NCI-H748 (cell line): ENCODE measurements at regions not wholly inside any gene's neighbourhood (a gene's known extent, or its start where the extent isn't known, plus 50 kb on each side); places are given as distances from the start of the nearest gene placed in this dataset.
A peak's percentile ranks its signal among the peaks of the same experiment; 100 is the strongest.
"Not testable (repeated sequence)": the region's sequence is repeated elsewhere in the genome, so short reads cannot be mapped to it uniquely, and the experiment has no call there.

Experiments
- DNase-seq: peaks from one replicate; lab custom pipeline; 2025; ENCODE audit not compliant: unreplicated experiment; lab: John Stamatoyannopoulos, UW

DNA sequence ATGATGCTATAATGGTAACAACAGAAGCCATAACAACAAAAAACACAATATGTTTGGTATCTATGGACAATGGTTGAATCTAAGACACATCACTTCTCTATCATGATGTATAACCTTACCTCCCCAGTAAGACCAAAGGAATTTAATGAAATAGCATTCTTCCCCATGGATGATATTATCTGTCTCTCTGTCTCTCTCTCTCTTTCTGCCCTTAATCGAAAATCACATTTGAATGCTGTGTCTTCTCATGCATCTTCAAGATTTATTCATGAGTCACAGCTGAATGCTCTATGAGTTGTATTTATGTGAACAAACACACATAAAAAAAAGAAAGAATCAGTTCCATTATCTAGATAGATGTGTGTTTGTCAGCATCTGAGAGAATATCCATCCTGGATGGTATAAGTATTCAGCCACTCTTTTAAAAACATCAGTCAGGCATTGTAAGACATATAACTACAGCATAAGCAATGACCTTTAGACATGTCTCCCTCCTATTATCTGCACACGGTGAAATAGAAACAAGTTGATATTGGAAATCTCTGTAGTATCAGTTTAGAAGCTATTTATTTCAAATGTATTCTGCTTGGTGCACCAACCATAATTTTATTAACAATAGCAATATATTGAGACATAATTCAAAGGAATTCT lies 433.3 kb downstream of the TOX3 start:
- DNase-seq = no peak

GRCh38 chr16:52104993-52105392 lies 441.9 kb downstream of the TOX3 start:
- not testable (repeated sequence) for DNase-seq

DNA sequence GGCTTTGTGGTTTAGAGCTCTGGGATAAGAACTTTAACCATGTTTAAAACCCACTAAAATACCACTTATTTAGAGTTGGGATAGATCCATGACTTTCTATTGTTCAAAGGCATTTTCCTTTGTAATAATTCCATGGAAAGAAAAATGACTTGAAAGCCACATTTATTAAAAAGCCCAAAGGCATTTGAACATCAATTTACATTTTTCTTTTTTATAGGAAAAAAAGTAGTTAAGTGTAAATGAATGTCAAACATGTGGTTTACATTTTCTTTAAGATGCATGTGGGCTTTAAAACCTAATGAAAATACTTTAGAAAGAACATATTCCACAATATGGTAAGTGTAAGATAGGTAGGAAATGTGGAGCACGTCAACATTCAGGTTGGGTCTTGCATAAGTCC lies 443.2 kb downstream of the TOX3 start:
- DNase-seq = no peak

GRCh38 chr16:52101246-52101645 lies 445.7 kb downstream of the TOX3 start:
- DNase-seq = no peak

DNA sequence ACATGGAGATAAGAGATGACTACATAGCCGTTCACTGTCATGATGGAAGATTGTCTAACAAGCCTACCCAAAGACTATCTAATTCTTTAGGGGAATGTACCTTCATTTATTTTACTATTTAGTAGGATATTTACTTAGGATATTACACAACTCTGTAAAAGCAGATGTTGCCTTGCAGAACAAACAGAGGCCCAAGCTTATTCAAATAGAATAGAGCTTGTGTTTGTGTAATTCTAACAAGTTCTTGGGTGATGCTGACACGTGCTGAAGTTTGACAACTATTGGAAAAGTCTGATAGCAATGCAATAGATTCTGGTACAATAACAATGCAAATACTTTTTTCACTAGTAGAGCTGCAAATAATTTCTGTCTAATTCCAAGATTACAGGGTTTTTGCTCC lies 447.6 kb downstream of the TOX3 start:
- DNase-seq = peak; percentile 52

DNA sequence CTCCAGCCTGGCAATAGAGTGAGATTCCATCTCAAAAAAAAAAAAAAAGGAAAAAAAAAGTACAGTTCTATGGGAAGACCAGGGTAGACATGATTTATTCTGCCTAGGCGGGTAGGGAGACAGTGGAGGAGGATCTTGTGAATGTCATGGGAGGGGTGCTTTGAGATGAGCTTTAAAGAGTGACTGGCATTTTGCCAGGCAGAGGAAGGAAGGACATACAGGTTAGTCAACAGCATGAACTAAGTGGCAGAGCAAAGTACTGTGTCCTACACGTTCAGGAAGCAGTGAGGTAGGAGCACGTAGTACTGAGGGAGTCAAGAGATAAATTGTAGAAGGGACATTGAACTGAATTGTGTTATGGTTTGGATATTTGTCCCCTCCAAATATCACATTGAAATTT lies 451.5 kb downstream of the TOX3 start:
- peak; percentile 87 for DNase-seq

GRCh38 chr16:52092126-52092525 lies 454.8 kb downstream of the TOX3 start:
- DNase-seq = no peak

DNA sequence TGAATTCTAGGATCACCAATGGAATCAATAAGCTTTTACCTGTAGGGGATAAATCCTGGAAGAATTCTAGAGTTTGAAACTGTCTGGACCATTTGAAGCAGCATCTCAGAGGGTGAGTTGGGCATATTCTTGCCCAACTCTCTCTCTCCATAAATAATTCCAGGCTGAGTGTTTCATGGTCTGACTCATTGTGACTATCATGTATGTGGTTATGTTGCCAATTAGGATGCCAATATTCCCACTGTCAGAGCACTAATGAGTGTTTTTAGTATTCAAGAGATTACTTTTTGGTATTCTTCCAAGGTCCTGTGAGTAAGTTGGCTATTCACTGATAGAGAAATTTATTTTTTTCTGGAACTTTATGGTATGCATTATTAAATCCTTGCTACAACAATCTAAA lies 456.9 kb downstream of the TOX3 start:
- DNase-seq = no peak

DNA sequence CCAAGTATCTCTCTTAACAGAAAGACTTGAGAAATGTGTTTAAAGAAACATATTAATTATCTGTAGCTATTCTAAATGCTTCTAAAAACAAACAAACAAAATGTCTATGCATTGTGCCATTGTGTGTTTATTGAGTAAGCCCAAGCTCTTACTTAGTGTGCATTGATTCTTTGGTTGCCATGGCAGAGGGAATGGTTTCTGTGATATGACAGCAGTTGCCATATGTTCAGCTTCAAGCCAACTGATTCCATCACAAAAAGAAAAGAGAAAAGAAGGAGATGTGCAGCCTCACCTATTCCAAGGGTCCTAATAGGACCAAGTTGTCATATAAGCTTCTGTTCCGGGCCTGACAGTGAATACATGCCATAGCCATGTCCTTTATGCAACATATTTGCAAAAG lies 457.5 kb downstream of the TOX3 start:
- no peak for DNase-seq

- no peak for DNase-seq
Measured at GRCh38 chr16:52086901-52087300, 460.0 kb downstream of the TOX3 start.

- DNase-seq = no peak
Measured at GRCh38 chr16:52078716-52079655, 468.0 kb downstream of the TOX3 start.

DNA sequence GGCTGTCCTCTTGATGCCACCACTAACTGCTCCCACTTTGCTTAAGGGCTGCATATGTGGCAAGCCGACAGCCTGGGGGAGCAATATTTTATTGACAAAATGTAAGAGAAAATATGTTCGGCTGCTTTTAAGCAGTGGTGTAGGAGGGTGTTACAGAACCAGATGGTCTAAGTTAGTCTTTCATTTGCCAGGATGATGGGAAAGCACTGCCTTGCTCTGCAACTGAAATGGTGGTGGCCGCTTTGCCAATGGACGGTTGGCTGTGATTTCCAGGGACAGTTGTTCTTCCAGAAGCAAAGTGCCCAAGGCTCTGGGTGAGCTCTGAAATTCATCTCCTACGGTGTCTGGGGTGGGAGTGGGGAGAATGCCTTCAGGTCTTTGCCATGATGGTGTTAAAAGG lies 469.3 kb downstream of the TOX3 start:
- no peak for DNase-seq

- no peak for DNase-seq
Measured at GRCh38 chr16:52076801-52077201, 470.1 kb downstream of the TOX3 start.

DNA sequence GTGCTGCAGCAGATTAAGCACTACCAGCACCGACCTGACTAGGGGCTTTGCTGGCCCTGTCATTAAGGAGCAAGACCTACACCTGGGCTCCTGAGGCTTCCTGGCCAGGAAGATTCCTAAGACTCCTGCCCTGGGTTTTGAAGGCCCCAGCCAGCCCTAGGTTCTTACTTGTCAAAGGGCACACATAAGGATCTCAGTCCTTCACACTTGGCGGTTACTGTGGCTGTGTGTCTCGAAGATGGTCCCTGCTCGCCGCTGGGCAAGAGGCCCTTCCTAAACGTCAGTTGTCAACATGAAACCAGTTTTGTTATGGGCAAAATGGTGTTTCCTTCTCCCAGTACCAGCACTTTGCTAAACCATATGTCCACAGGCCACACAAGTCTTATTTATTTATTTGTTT lies 470.6 kb downstream of the TOX3 start:
- DNase-seq = no peak

DNA sequence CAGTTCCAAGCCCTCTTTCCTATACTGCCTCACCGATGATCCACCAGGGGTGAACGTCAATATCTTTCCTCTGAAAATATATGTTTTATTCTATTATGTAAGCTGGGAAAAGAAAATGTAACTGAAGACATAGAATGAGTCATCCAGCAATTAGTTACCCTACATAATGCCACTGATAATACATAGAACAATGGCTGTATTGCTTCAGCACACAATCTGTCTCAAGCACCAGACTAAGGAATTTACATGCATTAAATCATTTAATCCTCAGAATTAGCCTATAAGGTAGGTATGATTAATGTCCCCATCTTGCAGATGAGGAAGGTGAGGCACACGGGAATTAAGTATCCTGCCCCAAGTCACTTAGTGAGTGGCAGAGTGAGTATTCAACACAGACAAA lies 472.8 kb downstream of the TOX3 start:
- no peak for DNase-seq

- DNase-seq = no peak
Measured at GRCh38 chr16:52073024-52073423, 473.9 kb downstream of the TOX3 start.

GRCh38 chr16:52071101-52071500 lies 475.8 kb downstream of the TOX3 start:
- no peak for DNase-seq

GRCh38 chr16:52070341-52071057 lies 476.4 kb downstream of the TOX3 start:
- DNase-seq = peak; percentile 11

- DNase-seq = peak; percentile 80
Measured at GRCh38 chr16:52069866-52070265, 477.1 kb downstream of the TOX3 start.

DNA sequence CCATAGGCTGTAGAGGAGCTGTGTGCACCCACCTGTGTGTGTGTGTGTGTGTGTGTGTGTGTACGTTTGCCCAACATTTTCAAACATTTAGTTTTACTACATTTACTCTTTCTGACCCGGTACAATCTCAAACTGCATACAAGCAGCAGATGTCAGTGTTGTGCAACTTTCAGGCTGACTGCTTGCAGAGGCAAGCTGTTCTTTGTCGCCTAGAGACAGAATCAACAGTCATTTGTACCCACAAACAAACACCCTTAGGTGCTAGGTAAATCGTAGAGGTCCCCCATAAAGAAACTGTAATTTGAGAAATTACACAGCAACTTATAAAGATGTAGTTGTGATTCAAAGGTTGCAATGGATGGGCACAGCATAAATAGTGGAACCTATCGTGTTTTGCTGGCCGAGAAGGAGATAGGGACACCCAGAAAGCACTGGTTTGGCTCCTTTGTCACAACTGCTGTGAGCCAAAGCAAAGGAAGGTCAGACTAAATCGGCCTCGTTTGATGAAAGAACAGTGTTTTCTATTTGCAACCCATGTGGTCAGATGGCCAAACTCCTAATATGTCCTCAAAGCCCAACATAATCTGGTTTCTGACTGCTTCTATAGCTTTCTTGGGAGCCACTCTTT lies 478.4 kb downstream of the TOX3 start:
- DNase-seq = peak; percentile 89

- no peak for DNase-seq
Measured at GRCh38 chr16:52066962-52067361, 480.0 kb downstream of the TOX3 start.
